ENCODE measurements at regions not wholly inside any gene's neighbourhood (a gene's known extent, or its start where the extent isn't known, plus 50 kb on each side); places are given as distances from the start of the nearest gene placed in this dataset.

GRCh38 chr6:112806163-112806865 lies 459.2 kb downstream of the RFPL4B start:
- DNase-seq, result no peak

DNA sequence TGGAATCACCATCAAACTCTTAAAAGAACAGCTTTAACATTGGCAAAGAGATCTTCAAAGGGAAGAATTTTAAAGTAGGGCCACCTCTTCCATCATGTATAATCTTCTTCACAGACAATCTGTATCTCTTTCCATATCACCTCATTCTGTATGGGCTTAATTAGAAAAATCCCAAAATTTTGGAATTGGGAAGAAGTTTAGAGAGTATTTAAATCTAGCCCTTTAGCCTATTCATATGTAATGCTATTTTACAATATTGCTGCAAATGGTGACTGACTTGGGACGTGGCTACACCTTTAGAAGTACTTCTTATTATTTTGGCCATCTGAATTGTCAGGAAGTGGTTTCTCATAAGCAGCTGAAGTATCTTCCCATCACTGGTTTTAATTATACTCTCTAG lies 474.3 kb downstream of the RFPL4B start:
- no peak for DNase-seq

DNA sequence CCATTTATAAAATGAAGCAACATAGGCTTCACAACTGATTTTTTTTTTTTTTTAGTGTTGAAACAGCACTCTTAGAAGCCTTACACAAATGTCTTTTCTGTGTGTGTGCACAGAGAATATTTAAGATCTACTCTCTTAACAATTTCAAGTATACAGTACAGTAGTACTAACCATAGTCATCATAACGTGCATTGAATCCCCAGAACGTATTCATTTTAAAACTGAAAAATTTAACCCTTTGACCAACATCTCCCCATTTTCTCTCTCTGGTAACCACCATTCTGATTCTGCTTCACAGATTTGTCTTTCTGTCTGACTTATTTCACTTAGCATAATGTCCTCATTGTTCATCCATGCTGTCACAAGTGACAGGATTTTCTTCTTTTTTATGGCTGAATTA lies 475.6 kb downstream of the RFPL4B start:
- DNase-seq, result no peak

DNA sequence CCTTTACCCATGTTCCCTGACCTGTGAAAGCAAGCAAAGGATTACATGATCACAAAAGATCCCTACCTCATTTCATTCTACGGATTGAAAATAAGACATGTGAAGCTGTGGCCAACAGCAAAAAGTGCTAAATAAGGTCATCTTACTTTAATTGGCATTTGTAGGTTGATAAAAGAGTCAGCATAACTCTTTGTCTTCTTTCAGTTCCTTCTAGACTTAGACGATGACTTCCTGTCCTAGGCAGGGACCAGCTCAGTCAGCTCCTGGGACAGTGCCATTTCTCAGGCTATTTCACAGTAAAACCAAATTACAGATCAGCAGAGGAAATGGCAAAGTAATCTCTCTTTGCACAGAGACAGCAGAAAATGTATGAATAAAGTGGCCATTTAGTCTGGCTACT lies 480.7 kb downstream of the RFPL4B start:
- DNase-seq, result no peak

DNA sequence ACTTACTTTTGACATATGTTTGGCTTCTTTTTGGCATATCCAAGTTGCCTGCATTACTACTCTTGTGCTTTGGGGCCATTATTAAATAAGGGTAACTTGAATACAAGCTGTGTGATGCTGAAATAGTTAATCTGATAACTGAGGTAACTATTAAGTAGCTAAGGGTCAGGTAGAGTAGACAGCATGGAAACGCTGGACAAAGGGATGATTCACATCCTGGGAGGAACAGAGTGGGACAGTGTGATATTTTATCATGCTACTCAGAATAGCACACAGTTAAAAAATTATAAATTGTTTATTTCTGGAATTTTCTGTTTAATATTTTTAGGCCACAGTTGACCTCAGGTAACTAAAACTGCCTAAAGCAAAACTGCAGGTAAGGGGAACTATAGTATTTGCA lies 483.9 kb downstream of the RFPL4B start:
- DNase-seq, result no peak

- DNase-seq, result no peak
Measured at GRCh38 chr6:112833581-112834131, 486.5 kb downstream of the RFPL4B start.

DNA sequence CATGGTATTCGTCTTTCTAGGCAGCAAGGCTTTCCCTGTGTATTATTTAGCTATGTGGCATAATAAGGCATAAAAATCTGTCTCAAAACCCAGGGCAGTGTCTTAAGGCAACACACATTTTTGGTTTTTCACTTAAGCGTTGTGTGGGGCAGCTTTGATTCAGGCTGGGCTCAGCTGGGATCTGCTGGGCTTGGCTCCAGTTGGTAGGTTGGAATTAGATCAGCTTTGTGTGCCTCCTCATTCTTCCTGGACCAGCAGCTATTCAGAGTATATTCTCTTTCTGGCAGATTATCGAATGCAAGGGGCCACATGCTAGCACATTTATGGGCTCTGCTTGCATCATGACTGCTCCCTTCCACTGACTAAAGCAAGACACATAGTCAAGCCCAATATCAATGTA lies 487.9 kb downstream of the RFPL4B start:
- DNase-seq, result no peak

GRCh38 chr6:112839525-112839961 lies 492.4 kb downstream of the RFPL4B start:
- no peak for DNase-seq

- DNase-seq, result no peak
Measured at GRCh38 chr6:112841553-112842329, 494.6 kb downstream of the RFPL4B start.

- DNase-seq, result no peak
Measured at GRCh38 chr6:112842330-112842685, 495.2 kb downstream of the RFPL4B start.

DNA sequence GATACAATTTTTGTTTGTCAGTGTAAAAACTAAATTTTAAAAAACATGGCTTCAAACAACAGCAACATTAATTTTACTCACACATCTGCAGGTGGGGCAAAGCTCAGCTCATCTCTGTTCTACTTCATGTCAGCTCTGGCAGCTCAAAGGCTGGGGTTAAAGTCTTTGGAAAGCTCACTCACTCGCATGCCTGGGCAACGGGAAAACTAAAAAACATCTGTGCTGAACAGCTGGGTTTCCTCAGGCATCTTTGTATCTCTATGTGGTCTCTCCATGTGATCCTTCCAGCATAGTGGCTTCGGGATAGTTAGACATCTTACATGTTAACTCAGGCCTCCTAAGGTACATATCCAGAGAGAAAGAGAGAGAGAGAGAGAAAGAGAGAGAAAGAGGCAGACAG lies 499.6 kb downstream of the RFPL4B start:
- no peak for DNase-seq

DNA sequence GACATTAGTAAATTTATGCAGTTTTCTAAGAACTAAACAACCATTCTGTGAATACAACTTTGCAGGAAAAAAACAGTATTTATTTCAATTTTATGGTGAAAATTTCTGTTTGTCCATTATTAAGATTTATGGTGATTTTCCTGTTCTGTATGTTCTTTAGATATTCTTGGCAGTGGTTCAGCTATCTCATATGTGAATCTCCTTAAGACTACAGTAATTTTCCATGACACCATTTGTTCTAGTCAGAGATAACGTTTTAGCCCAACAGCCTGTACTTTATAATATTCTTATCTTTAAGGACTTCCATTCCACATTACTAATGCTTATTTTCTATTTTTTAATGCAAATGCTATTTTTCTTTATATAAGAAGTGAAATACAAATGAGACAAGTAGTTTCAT lies 504.0 kb downstream of the RFPL4B start:
- DNase-seq, result no peak

GRCh38 chr6:112853162-112853561 lies 506.0 kb downstream of the RFPL4B start:
- DNase-seq, result no peak

DNA sequence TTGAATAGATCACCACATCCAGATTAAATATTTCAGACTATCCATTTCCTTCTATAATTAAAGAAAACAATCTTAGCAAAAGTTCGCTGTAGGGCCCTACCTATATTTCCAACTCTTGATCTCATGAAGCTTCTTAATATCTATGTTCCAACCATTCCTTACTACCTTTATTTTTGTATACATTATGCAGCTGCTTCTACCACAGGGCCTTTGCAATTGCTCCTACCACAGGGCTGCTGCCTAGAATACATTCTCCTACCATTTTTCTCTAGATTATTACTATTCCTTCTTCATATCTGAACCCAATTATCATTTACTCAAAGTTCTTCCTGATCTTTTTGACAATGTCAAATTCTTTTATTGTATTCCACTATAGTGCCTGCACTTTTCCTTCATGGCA lies 516.6 kb downstream of the RFPL4B start:
- no peak for DNase-seq

- DNase-seq, result no peak
Measured at GRCh38 chr6:112865131-112865530, 518.0 kb downstream of the RFPL4B start.

- no peak for DNase-seq
Measured at GRCh38 chr6:112874881-112875280, 527.8 kb downstream of the RFPL4B start.

DNA sequence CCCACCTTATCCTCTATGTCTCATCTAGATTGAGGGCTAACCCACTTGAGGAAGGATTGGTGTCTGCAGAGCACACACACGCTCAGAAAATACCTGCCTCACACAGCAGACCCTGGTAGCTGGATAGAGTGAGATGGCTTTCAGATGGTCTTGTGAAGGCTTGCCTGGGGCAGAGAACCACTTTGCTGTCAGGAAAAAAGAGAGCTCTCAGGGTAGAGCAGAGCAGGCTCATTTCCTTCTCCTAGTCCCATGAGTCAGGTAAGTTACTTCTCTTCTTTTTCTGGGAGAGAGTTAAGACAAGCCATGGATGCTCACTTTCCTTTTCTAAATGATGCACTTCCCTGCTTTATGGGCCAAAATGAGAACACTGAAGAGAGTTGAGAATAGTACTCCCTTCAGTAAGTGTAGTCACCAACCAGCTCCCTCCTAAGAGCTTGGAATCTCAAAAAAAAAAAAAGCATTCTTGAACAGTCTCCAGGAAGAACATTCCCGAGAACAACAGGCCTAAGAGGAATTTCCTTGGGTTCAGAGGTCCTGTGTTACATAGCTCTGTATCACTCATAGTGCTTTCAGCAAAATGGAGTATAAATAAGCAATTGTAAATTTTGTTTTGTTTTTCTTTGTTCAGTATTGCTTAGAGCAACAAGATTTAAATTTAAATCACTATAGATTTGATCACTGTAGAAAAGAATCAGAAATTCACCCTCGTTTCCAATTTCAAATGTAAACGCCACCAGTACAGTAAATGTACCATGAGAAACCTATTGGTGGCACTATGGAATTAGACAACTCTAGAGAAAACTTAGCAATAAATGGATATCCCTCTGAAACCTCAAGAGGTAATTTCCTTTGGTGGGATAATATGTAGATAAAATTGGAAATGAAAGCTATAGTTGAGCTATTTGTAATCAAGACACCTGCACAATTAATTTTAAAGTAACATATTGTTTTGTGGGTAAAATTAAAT lies 530.3 kb downstream of the RFPL4B start:
- DNase-seq, result no peak

- DNase-seq, result no peak
Measured at GRCh38 chr6:112879920-112880413, 532.8 kb downstream of the RFPL4B start.

- DNase-seq, result no peak
Measured at GRCh38 chr6:112881027-112881426, 533.9 kb downstream of the RFPL4B start.

- no peak for DNase-seq
Measured at GRCh38 chr6:112881828-112882780, 535.0 kb downstream of the RFPL4B start.

DNA sequence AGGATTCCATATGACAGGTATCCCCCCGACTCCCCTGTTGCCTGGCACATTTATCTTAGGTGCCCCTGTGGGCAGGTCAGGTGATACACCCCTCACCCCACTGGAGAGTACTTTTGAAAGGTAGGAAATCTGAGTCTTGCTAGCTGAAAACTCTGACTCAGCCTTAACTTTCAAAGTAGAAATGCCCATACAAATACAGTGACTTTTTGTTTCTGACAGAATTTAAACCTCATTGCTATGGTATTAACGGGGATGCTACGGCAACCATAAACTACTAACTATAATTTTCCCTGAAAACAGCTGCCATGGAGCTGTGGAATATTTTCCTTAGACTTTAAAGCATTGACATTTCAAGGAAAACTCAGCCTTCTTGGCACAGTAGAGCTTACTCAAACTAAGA lies 536.0 kb downstream of the RFPL4B start:
- no peak for DNase-seq

GRCh38 chr6:112886415-112886814 lies 539.3 kb downstream of the RFPL4B start:
- no peak for DNase-seq

Data from CD4-positive, alpha-beta T cell treated with Interleukin-10 for 1 hour (primary cell).